HCT116 (cell line): ENCODE measurements at regions not wholly inside any gene's neighbourhood (a gene's known extent, or its start where the extent isn't known, plus 50 kb on each side); places are given as distances from the start of the nearest gene placed in this dataset.

Source experiments
- ATAC-seq: fragments of 200-7000 bp; cut with Tn5 transposase; 2 replicates; pipeline ENCODE4 v1.9.1; 2020; ENCODE audit warnings: mild to moderate bottlenecking, moderate library complexity
- BruUV-seq: library from RNA; stranded (reverse); fragments of 400-500 nt; replicated peaks from 2 replicates; lab custom pipeline; 2021; lab: Mats Ljungman, UMichigan
- CTCF ChIA-PET: fragments of 300-600 bp; sonication (Branson Sonifier 250); formaldehyde crosslinking; loops from one replicate; lab custom pipeline; 2021; ENCODE audit warnings: antibody characterized with exemption; lab: Charles Lee
- POLR2A ChIA-PET: fragments of 300-600, 350-600 bp; sonication (Branson Sonifier 250); formaldehyde crosslinking; loops from one replicate; lab custom pipeline; 2021; ENCODE audit warnings: antibody characterized with exemption; lab: Charles Lee
- RAD21 ChIA-PET, 2 experiments: fragments of 300-600 bp; sonication (Branson Sonifier 250); formaldehyde crosslinking; loops; one replicate each; lab custom pipeline; 2023; ENCODE audit warnings: low total read pairs in 2 of 2; ENCODE audit not compliant: uncharacterized antibody in 2 of 2, unreplicated experiment in 2 of 2, low non-redundant PET in 1 of 2; lab: Charles Lee
- DNase-seq: peaks from one replicate; pipeline ENCODE4 v3.0.0-alpha.2; 2010; ENCODE audit warnings: low read depth, low spot score
- H2AFZ ChIP-seq: fragments of 200-600 bp; shearing (Covaris generic), sonication (generic); 2 replicates; pipeline ENCODE4 v1.6.1; 2017; ENCODE audit warnings: low read depth, mixed run types, mixed read lengths, antibody characterized with exemption, low read length; ENCODE audit not compliant: poor library complexity, severe bottlenecking
- H3K27ac ChIP-seq: 2 replicates; pipeline ENCODE4 v1.5.1; 2012; ENCODE audit warnings: low read depth, low read length
- H3K27me3 ChIP-seq: fragments of 200-600 bp; sonication (generic); 2 replicates; pipeline ENCODE4 v1.6.1; 2016; ENCODE audit warnings: mixed run types, low read length, mixed read lengths; ENCODE audit not compliant: insufficient read depth
- H3K36me3 ChIP-seq, 2 experiments: fragments of 200-500 bp in 1 of 2; fragments of 200-600 bp in 1 of 2; sonication (Bioruptor generic) in 1 of 2; sonication (generic) in 1 of 2; 2 replicates each; pipeline versions ENCODE4 v1.5.1 to v1.6.1; 2014 to 2016; ENCODE audit warnings: low read length in 2 of 2, inconsistent platforms in 1 of 2, mixed read lengths in 1 of 2, mixed run types in 1 of 2; ENCODE audit not compliant: insufficient read depth in 2 of 2, control insufficient read depth in 1 of 2
- H3K4me1 ChIP-seq, 2 experiments: fragments of 200-600 bp in 1 of 2; sonication (generic) in 1 of 2; 2 replicates each; pipeline versions ENCODE4 v1.5.1 to v1.6.1; 2012 to 2017; ENCODE audit warnings: low read length in 2 of 2, inconsistent platforms in 1 of 2, mild to moderate bottlenecking in 1 of 2, mixed read lengths in 1 of 2, mixed run types in 1 of 2, moderate library complexity in 1 of 2; ENCODE audit not compliant: insufficient read depth in 2 of 2, control insufficient read depth in 1 of 2
- H3K4me2 ChIP-seq: fragments of 200-600 bp; sonication (generic); 2 replicates; pipeline ENCODE4 v1.6.1; 2017; ENCODE audit warnings: mixed run types, low read length, mixed read lengths
- H3K4me3 ChIP-seq, 2 experiments: fragments of 200-600 bp in 1 of 2; sonication (generic) in 1 of 2; replicated peaks in 1 of 2; 2 replicates each; pipeline ENCODE4 v1.5.1; 2011 to 2016; ENCODE audit warnings: low read length in 2 of 2, control low read depth in 1 of 2, low read depth in 1 of 2, mild to moderate bottlenecking in 1 of 2, mixed read lengths in 1 of 2, mixed run types in 1 of 2
- H3K79me2 ChIP-seq: fragments of 200-600 bp; sonication (generic); 2 replicates; pipeline ENCODE4 v1.6.1; 2017; ENCODE audit warnings: mild to moderate bottlenecking, mixed run types, low read length, moderate library complexity, mixed read lengths; ENCODE audit not compliant: insufficient read depth
- H3K9ac ChIP-seq: fragments of 200-600 bp; sonication (generic); 2 replicates; pipeline ENCODE4 v1.6.1; 2016; ENCODE audit warnings: low read length, mixed read lengths
- H3K9me2 ChIP-seq: fragments of 200-600 bp; sonication (generic), shearing (Covaris generic); 2 replicates; pipeline ENCODE4 v1.6.1; 2017; ENCODE audit warnings: mixed run types, mild to moderate bottlenecking, moderate library complexity; ENCODE audit not compliant: insufficient read depth
- H3K9me3 ChIP-seq, 2 experiments: fragments of 200-500 bp in 1 of 2; fragments of 200-600 bp in 1 of 2; sonication (Bioruptor generic) in 1 of 2; sonication (generic) in 1 of 2; 2 replicates each; pipeline ENCODE4 v1.6.1; 2014 to 2017; ENCODE audit warnings: low read length in 2 of 2, mixed read lengths in 2 of 2, inconsistent platforms in 1 of 2, low read depth in 1 of 2, mild to moderate bottlenecking in 1 of 2, mixed run types in 1 of 2, moderate library complexity in 1 of 2; ENCODE audit not compliant: control insufficient read depth in 1 of 2, insufficient read depth in 1 of 2
- H4K20me1 ChIP-seq: fragments of 200-600 bp; sonication (generic), shearing (Covaris generic); 2 replicates; pipeline ENCODE4 v1.6.1; 2017; ENCODE audit warnings: mixed run types, mild to moderate bottlenecking, moderate library complexity; ENCODE audit not compliant: insufficient read depth
- CBX3 ChIP-seq: IDR thresholded peaks from 2 replicates; pipeline ENCODE4 v1.6.1; 2012; ENCODE audit warnings: low read depth
- CEBPB ChIP-seq: IDR thresholded peaks from 2 replicates; pipeline ENCODE4 v1.6.1; 2012; ENCODE audit warnings: low read depth
- ELF1 ChIP-seq: IDR thresholded peaks from 2 replicates; pipeline ENCODE4 v1.6.1; 2012; ENCODE audit warnings: low read depth, borderline replicate concordance
- EZH2 ChIP-seq: fragments of 200-600 bp; sonication (generic); IDR thresholded peaks from 2 replicates; pipeline ENCODE4 v1.6.1; 2017; ENCODE audit warnings: antibody characterized with exemption, mixed run types
- EZH2phosphoT487 ChIP-seq: fragments of 200-600 bp; IDR thresholded peaks from 2 replicates; pipeline ENCODE4 v1.6.1; 2018; ENCODE audit warnings: antibody characterized with exemption, borderline replicate concordance
- FOSL1 ChIP-seq: IDR thresholded peaks from 2 replicates; pipeline ENCODE4 v1.6.1; 2012; ENCODE audit warnings: low read depth
- POLR2A ChIP-seq: IDR thresholded peaks from 2 replicates; pipeline ENCODE4 v1.7.0; 2011; ENCODE audit warnings: borderline replicate concordance; ENCODE audit not compliant: insufficient read depth, insufficient read length; ENCODE audit errors: extremely low read depth
- POLR2AphosphoS5 ChIP-seq: IDR thresholded peaks from 2 replicates; pipeline ENCODE4 v1.6.1; 2011; ENCODE audit warnings: mild to moderate bottlenecking, low read depth, low read length, moderate library complexity
- TCF7L2 ChIP-seq: IDR thresholded peaks from 2 replicates; pipeline ENCODE4 v1.7.0; 2011; ENCODE audit warnings: borderline replicate concordance, inconsistent platforms; ENCODE audit not compliant: insufficient read depth, insufficient read length; ENCODE audit errors: extremely low read depth
- YY1 ChIP-seq: IDR thresholded peaks from 2 replicates; pipeline ENCODE4 v1.6.1; 2011; ENCODE audit warnings: low read length, low read depth, moderate library complexity, mild to moderate bottlenecking; ENCODE audit not compliant: insufficient replicate concordance; ENCODE audit errors: extremely low read depth
- intact Hi-C: fragments of 100-400 bp; cut with micrococcal nuclease; formaldehyde crosslinking; loops from 2 replicates; pipeline ENCODE4 v1.10.0; 2022
- TF ChIP-seq, protein P1 (sequence below), 3 experiments: fragments of 200-600 bp in 1 of 3; sonication (generic) in 1 of 3; IDR thresholded peaks in 2 of 3; conservative IDR thresholded peaks in 1 of 3; 2 replicates each; pipeline ENCODE4 v1.5.1; 2012 to 2017; ENCODE audit warnings: low read depth in 2 of 3, low read length in 2 of 3, antibody characterized with exemption in 1 of 3, borderline replicate concordance in 1 of 3, control low read depth in 1 of 3, mild to moderate bottlenecking in 1 of 3, mixed read lengths in 1 of 3, mixed run types in 1 of 3, moderate library complexity in 1 of 3; ENCODE audit not compliant: insufficient read depth in 1 of 3
- TF ChIP-seq, protein P2 (sequence below): IDR thresholded peaks from 2 replicates; pipeline ENCODE4 v1.6.1; 2012

DNA sequence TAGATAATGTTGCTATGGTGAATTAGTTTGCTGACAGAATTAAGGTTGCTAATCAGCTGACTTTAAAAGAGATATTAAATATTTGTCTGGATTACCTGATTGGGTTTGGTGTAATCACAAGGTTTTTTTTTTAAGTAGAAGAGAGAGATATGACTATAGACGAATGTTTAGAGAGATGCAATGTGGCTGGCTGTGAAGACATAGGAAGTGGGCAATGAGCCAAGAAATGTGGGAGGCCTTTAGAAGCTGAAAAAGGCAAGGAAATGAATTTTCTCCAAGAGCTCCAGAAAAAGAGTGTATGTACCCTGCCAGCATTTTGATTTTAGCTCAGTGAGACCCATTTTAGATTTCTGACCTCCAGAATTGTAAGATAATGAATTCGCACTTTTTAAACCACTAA, 598.3 kb downstream of the PKHD1 start:
- Histone ChIP-seq H3K27ac (no peak overlapping the region), H3K4me3 (no peak overlapping the region), H3K27me3 (no peaks in the 10 kb centered on the region), H2AFZ (no peak overlapping the region), H3K36me3 (no peaks in the 10 kb centered on the region), H3K4me2 (no peak overlapping the region)
- ChIA-PET POLR2A (no interaction called here), RAD21 (no interaction called here)
- DNase-seq = no peak
- no peak for TF ChIP-seq TCF7L2
- TF ChIP-seq YY1 = no peak
- no peak for TF ChIP-seq POLR2AphosphoS5
- no peak for TF ChIP-seq EZH2phosphoT487
- no peak for TF ChIP-seq EZH2
- TF ChIP-seq FOSL1 = no peak
- no peak for TF ChIP-seq ELF1
- TF ChIP-seq, protein P1, sequence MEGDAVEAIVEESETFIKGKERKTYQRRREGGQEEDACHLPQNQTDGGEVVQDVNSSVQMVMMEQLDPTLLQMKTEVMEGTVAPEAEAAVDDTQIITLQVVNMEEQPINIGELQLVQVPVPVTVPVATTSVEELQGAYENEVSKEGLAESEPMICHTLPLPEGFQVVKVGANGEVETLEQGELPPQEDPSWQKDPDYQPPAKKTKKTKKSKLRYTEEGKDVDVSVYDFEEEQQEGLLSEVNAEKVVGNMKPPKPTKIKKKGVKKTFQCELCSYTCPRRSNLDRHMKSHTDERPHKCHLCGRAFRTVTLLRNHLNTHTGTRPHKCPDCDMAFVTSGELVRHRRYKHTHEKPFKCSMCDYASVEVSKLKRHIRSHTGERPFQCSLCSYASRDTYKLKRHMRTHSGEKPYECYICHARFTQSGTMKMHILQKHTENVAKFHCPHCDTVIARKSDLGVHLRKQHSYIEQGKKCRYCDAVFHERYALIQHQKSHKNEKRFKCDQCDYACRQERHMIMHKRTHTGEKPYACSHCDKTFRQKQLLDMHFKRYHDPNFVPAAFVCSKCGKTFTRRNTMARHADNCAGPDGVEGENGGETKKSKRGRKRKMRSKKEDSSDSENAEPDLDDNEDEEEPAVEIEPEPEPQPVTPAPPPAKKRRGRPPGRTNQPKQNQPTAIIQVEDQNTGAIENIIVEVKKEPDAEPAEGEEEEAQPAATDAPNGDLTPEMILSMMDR (IDR thresholded peaks at IDR 0.05 in 2 of 3, conservative IDR thresholded peaks at IDR 0.05 in 1 of 3; ENCODE audit: borderline replicate concordance in 1 of 3, insufficient read depth in 1 of 3, low read depth in 2 of 3, low read length in 2 of 3) = no peak
- no peak for TF ChIP-seq CEBPB
- TF ChIP-seq, protein P2, sequence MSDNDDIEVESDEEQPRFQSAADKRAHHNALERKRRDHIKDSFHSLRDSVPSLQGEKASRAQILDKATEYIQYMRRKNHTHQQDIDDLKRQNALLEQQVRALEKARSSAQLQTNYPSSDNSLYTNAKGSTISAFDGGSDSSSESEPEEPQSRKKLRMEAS = no peak
- no peak for TF ChIP-seq POLR2A
- no peak for TF ChIP-seq CBX3
- TF ChIP-seq, all 23 proteins: peak for 0
- intact Hi-C loops = no loop called here
- no peak overlapping the region for H3K9ac ChIP-seq
- BruUV-seq = no TSS peak
- no peaks in the 10 kb centered on the region for H3K9me2 ChIP-seq
- no peak for ATAC-seq
- no peaks in the 10 kb centered on the region for H4K20me1 ChIP-seq
- CTCF ChIA-PET = no interaction called here
- no peaks in the 10 kb centered on the region for H3K4me1 ChIP-seq
- peaks cover 0 to 5% of the 10 kb centered on the region in 2 experiments; a peak in 2 of 4 replicates for H3K9me3 ChIP-seq
- H3K79me2 ChIP-seq = no peaks in the 10 kb centered on the region
